ENCODE measurements at regions not wholly inside any gene's neighbourhood (a gene's known extent, or its start where the extent isn't known, plus 50 kb on each side); places are given as distances from the start of the nearest gene placed in this dataset.

DNA sequence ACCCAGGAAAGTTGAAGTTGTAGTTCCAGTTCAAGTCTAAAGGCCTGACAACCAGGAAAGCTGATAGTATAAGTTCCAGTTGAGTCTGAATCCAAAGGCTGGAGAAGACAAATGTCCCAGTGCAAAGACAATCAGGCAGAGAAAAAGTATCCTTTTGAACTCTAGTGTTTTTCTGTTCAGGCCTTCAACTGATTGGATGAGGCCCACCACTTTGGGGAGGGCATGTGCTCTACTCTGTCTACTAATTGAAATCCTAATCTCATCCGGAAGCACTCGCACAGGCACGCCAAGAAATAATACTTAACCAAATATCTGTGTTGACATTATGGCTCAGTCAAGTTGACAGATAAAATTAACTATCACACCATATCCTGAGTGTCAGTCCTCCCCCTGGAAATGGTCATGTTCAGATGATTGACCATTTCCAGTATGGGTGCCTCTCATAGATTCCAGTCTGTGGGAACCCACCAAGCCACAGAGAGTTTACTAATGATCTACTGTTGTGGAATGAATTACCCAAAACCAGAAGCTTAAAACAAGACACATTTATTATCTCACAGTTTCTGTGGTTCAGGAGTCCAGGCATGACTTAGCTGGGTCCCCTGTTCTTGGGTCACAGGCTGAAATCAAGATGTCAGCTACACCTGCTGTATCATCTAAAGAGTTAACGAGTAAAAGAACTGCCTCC, 296.3 kb upstream of the ZP4 start:
- POLR2A ChIA-PET: no interaction called here
- no peak for DNase-seq (ENCODE audit: extremely low spot score)
- TF ChIP-seq, protein P1, sequence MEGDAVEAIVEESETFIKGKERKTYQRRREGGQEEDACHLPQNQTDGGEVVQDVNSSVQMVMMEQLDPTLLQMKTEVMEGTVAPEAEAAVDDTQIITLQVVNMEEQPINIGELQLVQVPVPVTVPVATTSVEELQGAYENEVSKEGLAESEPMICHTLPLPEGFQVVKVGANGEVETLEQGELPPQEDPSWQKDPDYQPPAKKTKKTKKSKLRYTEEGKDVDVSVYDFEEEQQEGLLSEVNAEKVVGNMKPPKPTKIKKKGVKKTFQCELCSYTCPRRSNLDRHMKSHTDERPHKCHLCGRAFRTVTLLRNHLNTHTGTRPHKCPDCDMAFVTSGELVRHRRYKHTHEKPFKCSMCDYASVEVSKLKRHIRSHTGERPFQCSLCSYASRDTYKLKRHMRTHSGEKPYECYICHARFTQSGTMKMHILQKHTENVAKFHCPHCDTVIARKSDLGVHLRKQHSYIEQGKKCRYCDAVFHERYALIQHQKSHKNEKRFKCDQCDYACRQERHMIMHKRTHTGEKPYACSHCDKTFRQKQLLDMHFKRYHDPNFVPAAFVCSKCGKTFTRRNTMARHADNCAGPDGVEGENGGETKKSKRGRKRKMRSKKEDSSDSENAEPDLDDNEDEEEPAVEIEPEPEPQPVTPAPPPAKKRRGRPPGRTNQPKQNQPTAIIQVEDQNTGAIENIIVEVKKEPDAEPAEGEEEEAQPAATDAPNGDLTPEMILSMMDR (IDR thresholded peaks at IDR 0.05; ENCODE audit: control extremely low read depth, extremely low read depth, low read depth, missing control alignments): no peak
- CTCF ChIA-PET: interaction anchor here (0.7 to 0.9 kb wide), 3 partner anchors 9 to 217 kb away, joined by 3 read pairs; no protein-coding TSS in a partner anchor

DNA sequence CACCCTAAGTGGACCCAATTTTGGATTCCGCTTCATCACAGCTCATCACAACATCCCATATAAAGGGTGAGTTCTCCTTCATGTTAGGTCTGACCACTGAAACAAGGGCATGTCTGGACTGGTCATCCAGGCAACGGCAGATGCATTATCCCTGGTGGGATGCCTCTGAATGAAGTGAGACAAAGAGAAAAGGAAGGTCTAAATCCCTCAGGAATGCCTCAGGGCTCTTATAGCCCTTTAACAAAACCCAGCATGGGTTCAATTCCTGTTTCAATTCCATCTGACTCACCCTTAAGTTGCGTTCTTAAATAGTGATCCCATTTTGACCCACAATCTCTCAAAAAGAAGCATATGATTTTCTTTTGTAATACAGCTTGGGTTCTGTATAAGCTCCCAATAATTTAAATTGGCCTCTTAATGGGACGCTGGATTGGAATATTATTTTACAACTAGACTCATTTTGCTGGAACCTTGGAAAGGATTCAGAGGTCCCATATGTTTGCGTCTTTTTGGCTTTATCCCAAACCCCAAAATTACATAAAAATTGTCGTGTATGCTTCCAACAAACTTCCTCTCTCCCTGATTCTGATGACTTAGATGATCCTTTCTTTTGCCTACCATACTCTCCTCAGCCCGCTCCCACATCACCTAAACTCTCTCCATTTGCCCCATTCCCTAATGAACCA, 287.4 kb upstream of the ZP4 start:
- CTCF ChIA-PET: no interaction called here
- TF ChIP-seq, protein P1 (IDR thresholded peaks at IDR 0.05; ENCODE audit: control extremely low read depth, extremely low read depth, low read depth, missing control alignments): no peak
- POLR2A ChIA-PET: no interaction called here
- no peak for DNase-seq (ENCODE audit: extremely low spot score)

DNA sequence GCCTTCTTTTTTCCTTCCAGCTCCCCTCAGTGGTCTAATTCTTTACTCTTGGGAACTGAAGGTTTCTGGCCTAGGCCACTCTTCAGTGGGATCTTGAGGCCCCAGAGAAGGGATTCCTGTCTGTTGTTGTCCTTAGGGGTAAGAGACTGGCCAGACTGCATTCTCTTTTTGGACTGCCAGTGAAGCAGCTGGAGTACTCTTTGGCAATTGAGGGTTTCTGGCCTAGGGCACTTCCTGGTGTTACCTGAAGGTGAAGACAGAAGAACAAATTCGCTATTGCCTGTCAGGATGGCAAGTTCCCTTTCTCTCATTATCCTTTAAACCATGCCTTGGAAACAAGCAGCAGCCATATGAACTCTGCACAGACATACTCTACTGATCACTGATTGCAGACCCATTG, 286.6 kb upstream of the ZP4 start:
- ChIA-PET CTCF (no interaction called here), POLR2A (no interaction called here)
- no peak for DNase-seq (ENCODE audit: extremely low spot score)
- TF ChIP-seq, protein P1 (IDR thresholded peaks at IDR 0.05; ENCODE audit: control extremely low read depth, extremely low read depth, low read depth, missing control alignments): no peak

DNA sequence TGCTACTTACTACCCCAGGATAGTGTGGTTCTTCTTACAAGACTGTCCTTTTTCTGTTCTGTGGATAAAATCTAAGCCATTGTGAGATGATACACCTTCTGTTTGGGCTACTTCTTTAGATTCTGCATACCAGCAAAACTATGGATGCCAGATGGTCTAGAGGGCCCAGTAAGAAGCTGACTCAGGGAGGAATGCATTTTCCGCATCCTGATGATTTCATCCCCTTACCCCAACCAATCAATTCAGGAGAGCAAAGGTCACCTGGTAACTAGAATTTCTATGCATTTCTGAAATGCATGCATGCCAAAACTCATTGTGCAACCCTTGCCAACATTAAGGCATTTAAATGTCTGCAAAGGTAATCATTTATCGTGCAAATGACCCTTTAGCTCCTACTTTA, 285.7 kb upstream of the ZP4 start:
- POLR2A ChIA-PET: no interaction called here
- CTCF ChIA-PET: no interaction called here
- DNase-seq (ENCODE audit: extremely low spot score): no peak
- TF ChIP-seq, protein P1 (IDR thresholded peaks at IDR 0.05; ENCODE audit: control extremely low read depth, extremely low read depth, low read depth, missing control alignments): no peak

DNA sequence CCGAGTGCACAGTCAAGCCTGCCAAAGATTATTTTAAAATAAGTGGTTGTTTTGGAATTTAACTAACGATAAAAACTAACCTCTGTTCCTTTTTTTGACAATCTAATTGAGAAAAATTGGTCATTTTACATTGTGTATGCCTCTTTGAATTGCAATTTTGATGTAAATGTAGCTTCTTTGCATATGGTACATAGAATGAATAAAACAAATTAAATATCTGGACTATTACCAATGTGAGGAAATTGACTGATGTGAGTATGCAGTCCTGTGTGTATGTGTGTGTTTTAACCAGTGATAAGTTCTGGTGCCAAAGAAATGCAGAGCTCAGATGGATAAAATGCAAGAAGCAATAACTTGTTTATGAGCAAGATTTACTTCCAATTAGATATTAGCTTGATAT, 281.3 kb upstream of the ZP4 start:
- TF ChIP-seq, protein P1 (IDR thresholded peaks at IDR 0.05; ENCODE audit: control extremely low read depth, extremely low read depth, low read depth, missing control alignments): no peak
- no peak for DNase-seq (ENCODE audit: extremely low spot score)
- CTCF ChIA-PET: interaction anchor here (0.9 kb wide), 1 partner anchor 15 kb away, joined by 3 read pairs; no protein-coding TSS in a partner anchor
- POLR2A ChIA-PET: no interaction called here

DNA sequence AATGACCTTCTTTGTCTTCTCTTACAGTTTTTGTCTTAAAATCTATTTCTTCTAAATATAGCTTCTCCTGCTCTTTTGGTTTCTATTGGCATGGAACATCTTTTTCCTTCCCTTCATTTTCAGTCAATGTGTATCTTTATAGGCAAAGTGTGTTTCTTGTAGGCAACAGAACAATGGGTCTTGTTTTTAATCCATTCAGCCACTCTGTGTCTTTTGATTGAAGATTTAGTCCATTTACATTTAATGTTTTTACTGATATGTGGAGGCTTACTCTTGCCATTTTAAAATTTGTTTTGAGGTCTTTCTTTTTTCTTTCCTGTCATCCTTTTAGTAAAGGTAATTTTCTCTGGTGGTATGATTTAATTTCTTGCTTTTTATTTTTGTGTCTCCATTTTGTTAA, 271.2 kb upstream of the ZP4 start:
- ChIA-PET CTCF (no interaction called here), POLR2A (no interaction called here)

More for the DNA sequence above, 271.2 kb upstream of the ZP4 start:
- TF ChIP-seq, protein P1 (IDR thresholded peaks at IDR 0.05; ENCODE audit: control extremely low read depth, extremely low read depth, low read depth, missing control alignments): no peak
- no peak for DNase-seq (ENCODE audit: extremely low spot score)
